ENCODE measurements at regions not wholly inside any gene's neighbourhood (a gene's known extent, or its start where the extent isn't known, plus 50 kb on each side); places are given as distances from the start of the nearest gene placed in this dataset.

- no peak for TF ChIP-seq CTCF (IDR thresholded peaks at IDR 0.05; ENCODE audit: low read depth, low read length, missing input control)
- no peak for TF ChIP-seq YY1 (IDR thresholded peaks at IDR 0.05)
- no peak for TF ChIP-seq GABPA (IDR thresholded peaks at IDR 0.05 in 1 of 2, conservative IDR thresholded peaks at IDR 0.05 in 1 of 2)
- TF ChIP-seq, protein P1, sequence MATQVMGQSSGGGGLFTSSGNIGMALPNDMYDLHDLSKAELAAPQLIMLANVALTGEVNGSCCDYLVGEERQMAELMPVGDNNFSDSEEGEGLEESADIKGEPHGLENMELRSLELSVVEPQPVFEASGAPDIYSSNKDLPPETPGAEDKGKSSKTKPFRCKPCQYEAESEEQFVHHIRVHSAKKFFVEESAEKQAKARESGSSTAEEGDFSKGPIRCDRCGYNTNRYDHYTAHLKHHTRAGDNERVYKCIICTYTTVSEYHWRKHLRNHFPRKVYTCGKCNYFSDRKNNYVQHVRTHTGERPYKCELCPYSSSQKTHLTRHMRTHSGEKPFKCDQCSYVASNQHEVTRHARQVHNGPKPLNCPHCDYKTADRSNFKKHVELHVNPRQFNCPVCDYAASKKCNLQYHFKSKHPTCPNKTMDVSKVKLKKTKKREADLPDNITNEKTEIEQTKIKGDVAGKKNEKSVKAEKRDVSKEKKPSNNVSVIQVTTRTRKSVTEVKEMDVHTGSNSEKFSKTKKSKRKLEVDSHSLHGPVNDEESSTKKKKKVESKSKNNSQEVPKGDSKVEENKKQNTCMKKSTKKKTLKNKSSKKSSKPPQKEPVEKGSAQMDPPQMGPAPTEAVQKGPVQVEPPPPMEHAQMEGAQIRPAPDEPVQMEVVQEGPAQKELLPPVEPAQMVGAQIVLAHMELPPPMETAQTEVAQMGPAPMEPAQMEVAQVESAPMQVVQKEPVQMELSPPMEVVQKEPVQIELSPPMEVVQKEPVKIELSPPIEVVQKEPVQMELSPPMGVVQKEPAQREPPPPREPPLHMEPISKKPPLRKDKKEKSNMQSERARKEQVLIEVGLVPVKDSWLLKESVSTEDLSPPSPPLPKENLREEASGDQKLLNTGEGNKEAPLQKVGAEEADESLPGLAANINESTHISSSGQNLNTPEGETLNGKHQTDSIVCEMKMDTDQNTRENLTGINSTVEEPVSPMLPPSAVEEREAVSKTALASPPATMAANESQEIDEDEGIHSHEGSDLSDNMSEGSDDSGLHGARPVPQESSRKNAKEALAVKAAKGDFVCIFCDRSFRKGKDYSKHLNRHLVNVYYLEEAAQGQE (IDR thresholded peaks at IDR 0.05), result no peak
- TF ChIP-seq, protein P2, sequence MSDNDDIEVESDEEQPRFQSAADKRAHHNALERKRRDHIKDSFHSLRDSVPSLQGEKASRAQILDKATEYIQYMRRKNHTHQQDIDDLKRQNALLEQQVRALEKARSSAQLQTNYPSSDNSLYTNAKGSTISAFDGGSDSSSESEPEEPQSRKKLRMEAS (IDR thresholded peaks at IDR 0.05), result no peak
These were observed 583.2 kb upstream of the INTU start for GRCh38 chr4:127049526-127049925.
